ENCODE measurements at regions not wholly inside any gene's neighbourhood (a gene's known extent, or its start where the extent isn't known, plus 50 kb on each side); places are given as distances from the start of the nearest gene placed in this dataset.

DNA sequence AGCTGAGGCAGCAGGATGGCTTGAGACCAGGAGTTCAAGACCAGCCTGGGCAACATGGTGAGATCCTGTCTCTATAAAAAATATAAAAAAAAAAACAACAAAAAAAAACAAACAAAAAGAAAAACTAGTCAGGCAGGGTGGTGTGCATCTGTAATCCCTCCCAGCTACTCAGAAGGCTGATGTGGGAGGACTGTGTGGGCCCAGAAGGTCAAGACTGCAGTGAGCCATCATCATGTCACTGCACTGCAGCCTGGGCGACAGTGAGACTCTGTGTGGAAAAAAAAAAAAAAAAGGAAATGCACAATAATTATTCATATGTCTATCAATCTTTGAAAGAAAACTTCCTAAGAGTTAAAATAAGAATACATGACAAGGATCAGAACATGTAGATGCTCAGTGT, 178.3 kb downstream of the SEM1 start:
- Histone ChIP-seq H3K36me3 (ENCODE audit: control insufficient read depth, insufficient read depth, low read length) (no peaks in the 10 kb centered on the region), H3K27me3 (ENCODE audit: control insufficient read depth, insufficient read depth, low read length) (peaks cover 15% of the 10 kb centered on the region; the same call in 1 of the 2 replicates), H3K4me1 (ENCODE audit: control insufficient read depth, insufficient read depth, low read length) (no peaks in the 10 kb centered on the region), H3K9me3 (ENCODE audit: control insufficient read depth, insufficient read depth, low read depth, low read length) (no peaks in the 10 kb centered on the region), H3K27ac (ENCODE audit: low read length) (no peak overlapping the region), H3K4me3 (ENCODE audit: low read depth in 2 of 2, low read length in 2 of 2) (no peak overlapping the region)
- ChIA-PET CTCF (no interaction called here), POLR2A (no interaction called here)
- no peak for DNase-seq (ENCODE audit: low read depth, low spot score)
- intact Hi-C loops (cut with micrococcal nuclease; ENCODE audit: unreplicated experiment) = no loop called here
- TF ChIP-seq SIN3A (IDR thresholded peaks at IDR 0.05; ENCODE audit: borderline replicate concordance, insufficient read depth, low read depth, low read length) (no peak), POLR2AphosphoS5 (IDR thresholded peaks at IDR 0.05; ENCODE audit: low read depth, low read length) (no peak), TCF7L2 (IDR thresholded peaks at IDR 0.05; ENCODE audit: low read depth, low read length) (no peak), CTCF (IDR thresholded peaks at IDR 0.05) (no peak)
- TF ChIP-seq, protein P1, sequence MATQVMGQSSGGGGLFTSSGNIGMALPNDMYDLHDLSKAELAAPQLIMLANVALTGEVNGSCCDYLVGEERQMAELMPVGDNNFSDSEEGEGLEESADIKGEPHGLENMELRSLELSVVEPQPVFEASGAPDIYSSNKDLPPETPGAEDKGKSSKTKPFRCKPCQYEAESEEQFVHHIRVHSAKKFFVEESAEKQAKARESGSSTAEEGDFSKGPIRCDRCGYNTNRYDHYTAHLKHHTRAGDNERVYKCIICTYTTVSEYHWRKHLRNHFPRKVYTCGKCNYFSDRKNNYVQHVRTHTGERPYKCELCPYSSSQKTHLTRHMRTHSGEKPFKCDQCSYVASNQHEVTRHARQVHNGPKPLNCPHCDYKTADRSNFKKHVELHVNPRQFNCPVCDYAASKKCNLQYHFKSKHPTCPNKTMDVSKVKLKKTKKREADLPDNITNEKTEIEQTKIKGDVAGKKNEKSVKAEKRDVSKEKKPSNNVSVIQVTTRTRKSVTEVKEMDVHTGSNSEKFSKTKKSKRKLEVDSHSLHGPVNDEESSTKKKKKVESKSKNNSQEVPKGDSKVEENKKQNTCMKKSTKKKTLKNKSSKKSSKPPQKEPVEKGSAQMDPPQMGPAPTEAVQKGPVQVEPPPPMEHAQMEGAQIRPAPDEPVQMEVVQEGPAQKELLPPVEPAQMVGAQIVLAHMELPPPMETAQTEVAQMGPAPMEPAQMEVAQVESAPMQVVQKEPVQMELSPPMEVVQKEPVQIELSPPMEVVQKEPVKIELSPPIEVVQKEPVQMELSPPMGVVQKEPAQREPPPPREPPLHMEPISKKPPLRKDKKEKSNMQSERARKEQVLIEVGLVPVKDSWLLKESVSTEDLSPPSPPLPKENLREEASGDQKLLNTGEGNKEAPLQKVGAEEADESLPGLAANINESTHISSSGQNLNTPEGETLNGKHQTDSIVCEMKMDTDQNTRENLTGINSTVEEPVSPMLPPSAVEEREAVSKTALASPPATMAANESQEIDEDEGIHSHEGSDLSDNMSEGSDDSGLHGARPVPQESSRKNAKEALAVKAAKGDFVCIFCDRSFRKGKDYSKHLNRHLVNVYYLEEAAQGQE (IDR thresholded peaks at IDR 0.05; ENCODE audit: insufficient read depth in 1 of 2, low read depth in 2 of 2, low read length in 1 of 2) = no peak
- no TSS peak for BruUV-seq (replicated peaks)
- ATAC-seq = no peak
- in situ Hi-C loops (cut with HindIII; ENCODE audit: low pct_unique_long_range_greater_than_20kb, low sequenced_read_pairs) = no loop called here

GRCh38 chr7:96530786-96531185, 178.9 kb downstream of the SEM1 start:
- H3K4me3 ChIP-seq (ENCODE audit: low read depth in 2 of 2, low read length in 2 of 2) = no peak overlapping the region
- TF ChIP-seq TCF7L2 (IDR thresholded peaks at IDR 0.05; ENCODE audit: low read depth, low read length) = no peak
- TF ChIP-seq, protein P1 (IDR thresholded peaks at IDR 0.05; ENCODE audit: insufficient read depth in 1 of 2, low read depth in 2 of 2, low read length in 1 of 2) = no peak
- no peak for TF ChIP-seq POLR2AphosphoS5 (IDR thresholded peaks at IDR 0.05; ENCODE audit: low read depth, low read length)
- no peak for TF ChIP-seq CTCF (IDR thresholded peaks at IDR 0.05)
- TF ChIP-seq SIN3A (IDR thresholded peaks at IDR 0.05; ENCODE audit: borderline replicate concordance, insufficient read depth, low read depth, low read length) = no peak
- H3K27me3 ChIP-seq (ENCODE audit: control insufficient read depth, insufficient read depth, low read length) = peaks cover 15% of the 10 kb centered on the region; the same call in 1 of the 2 replicates
- no peaks in the 10 kb centered on the region for H3K4me1 ChIP-seq (ENCODE audit: control insufficient read depth, insufficient read depth, low read length)
- intact Hi-C loops (cut with micrococcal nuclease; ENCODE audit: unreplicated experiment) (no loop called here), in situ Hi-C loops (cut with HindIII; ENCODE audit: low pct_unique_long_range_greater_than_20kb, low sequenced_read_pairs) (no loop called here)
- ChIA-PET POLR2A (no interaction called here), CTCF (no interaction called here)
- no peaks in the 10 kb centered on the region for H3K9me3 ChIP-seq (ENCODE audit: control insufficient read depth, insufficient read depth, low read depth, low read length)
- H3K36me3 ChIP-seq (ENCODE audit: control insufficient read depth, insufficient read depth, low read length) = no peaks in the 10 kb centered on the region
- ATAC-seq = no peak
- no TSS peak for BruUV-seq (replicated peaks)
- no peak for DNase-seq (ENCODE audit: low read depth, low spot score)
- no peak overlapping the region for H3K27ac ChIP-seq (ENCODE audit: low read length)
